Mucosa of descending colon (tissue), 3 donors: ENCODE measurements at regions not wholly inside any gene's neighbourhood (a gene's known extent, or its start where the extent isn't known, plus 50 kb on each side); places are given as distances from the start of the nearest gene placed in this dataset.

ENCODE experiments used
- ATAC-seq: fragments of 200-7000 bp; cut with Tn5 transposase; one replicate; pipeline ENCODE4 v1.9.1; 2020; ENCODE audit warnings: mild to moderate bottlenecking, moderate library complexity
- DNase-seq, 3 donors: peaks; one replicate each; pipeline ENCODE4 v3.0.0-alpha.2; 2020
- H3K36me3 ChIP-seq: fragments of 200-600 bp; one replicate; pipeline ENCODE4 v1.8.0; 2021; ENCODE audit warnings: low read depth, mild to moderate bottlenecking
- H3K4me1 ChIP-seq: fragments of 200-600 bp; one replicate; pipeline ENCODE4 v1.8.0; 2021; ENCODE audit warnings: low read depth, mild to moderate bottlenecking
- H3K4me3 ChIP-seq: fragments of 200-600 bp; one replicate; pipeline ENCODE4 v1.8.0; 2021; ENCODE audit warnings: mild to moderate bottlenecking
- H3K9me3 ChIP-seq: fragments of 200-600 bp; one replicate; pipeline ENCODE4 v1.8.0; 2021; ENCODE audit warnings: mild to moderate bottlenecking
- CTCF ChIP-seq: fragments of 200-600 bp; IDR thresholded peaks from one replicate; pipeline ENCODE4 v1.8.0; 2022; ENCODE audit warnings: antibody characterized with exemption, mild to moderate bottlenecking
- intact Hi-C, 2 donors: fragments of 100-400 bp; cut with DNase I in 1 of 2; cut with micrococcal nuclease in 1 of 2; formaldehyde crosslinking; loops; one replicate each; pipeline versions ENCODE4 v1.11.0 to v1.11.1; 2022; cut with DNase I, micrococcal nuclease
- donor health status: DM: no; HTN: no; CAD: no; lungs with moderate emphysema.
- donor health status: DM: no; HTN: no; CAD: no.
- donor health status: DM: no; HTN: yes; CAD: no.

- no peaks in the 10 kb centered on the region for H3K4me1 ChIP-seq
- DNase-seq (no peak), ATAC-seq (no peak)
- TF ChIP-seq CTCF, result no peak
- H3K4me3 ChIP-seq, result no peak overlapping the region
- H3K9me3 ChIP-seq, result no peaks in the 10 kb centered on the region
- intact Hi-C loops, result no loop called here
- H3K36me3 ChIP-seq, result no peaks in the 10 kb centered on the region
These were observed 252.9 kb downstream of the GPM6A start for GRCh38 chr4:175559126-175559525.

- intact Hi-C loops, result no loop called here
- Histone ChIP-seq H3K36me3 (no peaks in the 10 kb centered on the region), H3K4me3 (no peak overlapping the region), H3K4me1 (no peaks in the 10 kb centered on the region), H3K9me3 (no peaks in the 10 kb centered on the region)
- no peak for TF ChIP-seq CTCF
- ATAC-seq, result no peak
- DNase-seq, result no peak
These were observed 252.5 kb downstream of the GPM6A start for GRCh38 chr4:175559526-175559925.

- Histone ChIP-seq H3K4me1 (no peaks in the 10 kb centered on the region), H3K36me3 (no peaks in the 10 kb centered on the region), H3K9me3 (no peaks in the 10 kb centered on the region), H3K4me3 (no peak overlapping the region)
- DNase-seq (no peak), ATAC-seq (no peak)
- intact Hi-C loops, result no loop called here
- no peak for TF ChIP-seq CTCF
These were observed 251.5 kb downstream of the GPM6A start for GRCh38 chr4:175560604-175561003.

- Histone ChIP-seq H3K4me1 (no peaks in the 10 kb centered on the region), H3K4me3 (no peak overlapping the region), H3K36me3 (no peaks in the 10 kb centered on the region), H3K9me3 (no peaks in the 10 kb centered on the region)
- no peak for TF ChIP-seq CTCF
- no peak for ATAC-seq
- DNase-seq, result no peak
- intact Hi-C loops, result no loop called here
These were observed 250.4 kb downstream of the GPM6A start for GRCh38 chr4:175561696-175562095.

- no peak for ATAC-seq
- TF ChIP-seq CTCF, result no peak
- Histone ChIP-seq H3K4me1 (no peaks in the 10 kb centered on the region), H3K9me3 (no peaks in the 10 kb centered on the region), H3K36me3 (no peaks in the 10 kb centered on the region), H3K4me3 (no peak overlapping the region)
- intact Hi-C loops, result no loop called here
- no peak for DNase-seq
These were observed 250.0 kb downstream of the GPM6A start for GRCh38 chr4:175562111-175562510.

GRCh38 chr4:175562542-175562941, 249.5 kb downstream of the GPM6A start:
- DNase-seq, result no peak
- no peak for TF ChIP-seq CTCF
- intact Hi-C loops, result no loop called here

More at GRCh38 chr4:175562542-175562941, 249.5 kb downstream of the GPM6A start:
- ATAC-seq, result no peak
- no peaks in the 10 kb centered on the region for H3K4me1 ChIP-seq
- no peak overlapping the region for H3K4me3 ChIP-seq
- no peaks in the 10 kb centered on the region for H3K9me3 ChIP-seq
- H3K36me3 ChIP-seq, result no peaks in the 10 kb centered on the region
